Activated naive CD4-positive, alpha-beta T cell treated with anti-CD3 and anti-CD28 coated beads, Interleukin-2, amount 10 ng/mL, durations not matched to agents 7 days and 5 days (primary cell): ENCODE measurements at regions not wholly inside any gene's neighbourhood (a gene's known extent, or its start where the extent isn't known, plus 50 kb on each side); places are given as distances from the start of the nearest gene placed in this dataset.

ENCODE experiments used
- CTCF ChIA-PET: fragments of 350-600 bp; sonication (Branson Sonifier 250); formaldehyde crosslinking; loops from one replicate; lab custom pipeline; 2021; ENCODE audit warnings: antibody characterized with exemption; lab: Charles Lee
- DNase-seq: peaks from one replicate; pipeline ENCODE4 v3.0.0-alpha.2; 2020
- H3K27ac Mint-ChIP-seq: one replicate; pipeline ENCODE4 v1.8.0; 2021; ENCODE audit warnings: mild to moderate bottlenecking, moderate library complexity, mixed read lengths
- H3K27me3 Mint-ChIP-seq: one replicate; pipeline ENCODE4 v1.8.0; 2021; ENCODE audit warnings: mild to moderate bottlenecking, mixed read lengths
- H3K36me3 Mint-ChIP-seq: one replicate; pipeline ENCODE4 v1.8.0; 2021; ENCODE audit warnings: mixed read lengths
- H3K4me1 Mint-ChIP-seq: one replicate; pipeline ENCODE4 v1.8.0; 2021; ENCODE audit warnings: mixed read lengths
- H3K4me3 Mint-ChIP-seq: one replicate; pipeline ENCODE4 v1.8.0; 2021; ENCODE audit warnings: mild to moderate bottlenecking, moderate library complexity, mixed read lengths
- H3K9me3 Mint-ChIP-seq: one replicate; pipeline ENCODE4 v1.8.0; 2021; ENCODE audit warnings: mixed read lengths

- CTCF ChIA-PET = interaction anchor here (0.8 kb wide), 1 partner anchor 9 kb away, joined by 3 read pairs; no protein-coding TSS in a partner anchor
- H3K27me3 Mint-ChIP-seq = no peaks in the 10 kb centered on the region
Observed at GRCh38 chrX:13894888-13895565, 78.1 kb upstream of the GPM6B start.

GRCh38 chrX:13893826-13894225 lies 76.9 kb upstream of the GPM6B start:
- no peaks in the 10 kb centered on the region for H3K36me3 Mint-ChIP-seq
- no peaks in the 10 kb centered on the region for H3K4me1 Mint-ChIP-seq
- H3K27ac Mint-ChIP-seq = no peak overlapping the region
- no peaks in the 10 kb centered on the region for H3K9me3 Mint-ChIP-seq
- no peaks in the 10 kb centered on the region for H3K27me3 Mint-ChIP-seq
- no peak for DNase-seq
- CTCF ChIA-PET = no interaction called here
- no peak overlapping the region for H3K4me3 Mint-ChIP-seq

More at GRCh38 chrX:13894888-13895565, 78.1 kb upstream of the GPM6B start:
- Mint-ChIP-seq H3K4me1 (no peaks in the 10 kb centered on the region), H3K9me3 (no peaks in the 10 kb centered on the region), H3K4me3 (no peak overlapping the region), H3K36me3 (no peaks in the 10 kb centered on the region), H3K27ac (no peak overlapping the region)
- DNase-seq = no peak

- CTCF ChIA-PET = no interaction called here
- Mint-ChIP-seq H3K4me3 (no peak overlapping the region), H3K9me3 (no peaks in the 10 kb centered on the region), H3K4me1 (no peaks in the 10 kb centered on the region), H3K36me3 (no peaks in the 10 kb centered on the region), H3K27me3 (no peaks in the 10 kb centered on the region), H3K27ac (no peak overlapping the region)
- DNase-seq = no peak
Observed at GRCh38 chrX:13892856-13893255, 76.0 kb upstream of the GPM6B start.

GRCh38 chrX:13891377-13892140 lies 74.7 kb upstream of the GPM6B start:
- Mint-ChIP-seq H3K27me3 (no peaks in the 10 kb centered on the region), H3K36me3 (no peaks in the 10 kb centered on the region), H3K4me1 (no peaks in the 10 kb centered on the region), H3K9me3 (no peaks in the 10 kb centered on the region), H3K4me3 (no peak overlapping the region), H3K27ac (no peak overlapping the region)
- CTCF ChIA-PET = no interaction called here
- DNase-seq = no peak

- Mint-ChIP-seq H3K27ac (no peak overlapping the region), H3K27me3 (no peaks in the 10 kb centered on the region), H3K9me3 (no peaks in the 10 kb centered on the region), H3K4me3 (no peak overlapping the region), H3K4me1 (no peaks in the 10 kb centered on the region), H3K36me3 (no peaks in the 10 kb centered on the region)
- CTCF ChIA-PET = no interaction called here
- no peak for DNase-seq
Observed at GRCh38 chrX:13890806-13891205, 73.9 kb upstream of the GPM6B start.

- no peak for DNase-seq
- Mint-ChIP-seq H3K27me3 (no peaks in the 10 kb centered on the region), H3K9me3 (no peaks in the 10 kb centered on the region), H3K36me3 (no peaks in the 10 kb centered on the region), H3K27ac (no peak overlapping the region), H3K4me3 (no peak overlapping the region), H3K4me1 (no peaks in the 10 kb centered on the region)
- CTCF ChIA-PET = no interaction called here
Observed at GRCh38 chrX:13888284-13888683, 71.4 kb upstream of the GPM6B start.

- no peaks in the 10 kb centered on the region for H3K4me1 Mint-ChIP-seq
- no peaks in the 10 kb centered on the region for H3K27me3 Mint-ChIP-seq
- no peak for DNase-seq
- no peaks in the 10 kb centered on the region for H3K36me3 Mint-ChIP-seq
- no peaks in the 10 kb centered on the region for H3K9me3 Mint-ChIP-seq
- no peak overlapping the region for H3K27ac Mint-ChIP-seq
- no peak overlapping the region for H3K4me3 Mint-ChIP-seq
- CTCF ChIA-PET = no interaction called here
Observed at GRCh38 chrX:13885591-13885990, 68.7 kb upstream of the GPM6B start.

- Mint-ChIP-seq H3K27ac (no peak overlapping the region), H3K9me3 (no peaks in the 10 kb centered on the region), H3K36me3 (no peaks in the 10 kb centered on the region), H3K4me1 (no peaks in the 10 kb centered on the region), H3K4me3 (no peak overlapping the region), H3K27me3 (no peaks in the 10 kb centered on the region)
- DNase-seq = no peak
- CTCF ChIA-PET = no interaction called here
Observed at GRCh38 chrX:13876652-13877051, 59.8 kb upstream of the GPM6B start.

- no peak for DNase-seq
- Mint-ChIP-seq H3K9me3 (no peaks in the 10 kb centered on the region), H3K4me3 (no peak overlapping the region), H3K27me3 (no peaks in the 10 kb centered on the region), H3K27ac (no peak overlapping the region), H3K4me1 (no peaks in the 10 kb centered on the region), H3K36me3 (no peaks in the 10 kb centered on the region)
- CTCF ChIA-PET = no interaction called here
Observed at GRCh38 chrX:13875572-13875971, 58.7 kb upstream of the GPM6B start.

GRCh38 chrX:13868591-13868990 lies 51.7 kb upstream of the GPM6B start:
- H3K27ac Mint-ChIP-seq = no peak overlapping the region

More at GRCh38 chrX:13868591-13868990, 51.7 kb upstream of the GPM6B start:
- H3K4me1 Mint-ChIP-seq = no peaks in the 10 kb centered on the region
- H3K27me3 Mint-ChIP-seq = no peaks in the 10 kb centered on the region
- H3K4me3 Mint-ChIP-seq = no peak overlapping the region
- no peaks in the 10 kb centered on the region for H3K36me3 Mint-ChIP-seq
- H3K9me3 Mint-ChIP-seq = no peaks in the 10 kb centered on the region
- no peak for DNase-seq
- CTCF ChIA-PET = no interaction called here
